HFF-Myc (cell line): ENCODE measurements at regions not wholly inside any gene's neighbourhood (a gene's known extent, or its start where the extent isn't known, plus 50 kb on each side); places are given as distances from the start of the nearest gene placed in this dataset.

Source experiments
- DNase-seq: peaks from one replicate; pipeline ENCODE4 v3.0.0-alpha.2; 2011; ENCODE audit warnings: low read depth; ENCODE audit errors: extremely low read depth
- H3K4me3 ChIP-seq: replicated peaks from 2 replicates; pipeline ENCODE4 v1.5.1; 2011; ENCODE audit warnings: low read depth, mild to moderate bottlenecking, control low read depth, low read length
- TF ChIP-seq, protein P1 (sequence below): IDR thresholded peaks from 2 replicates; pipeline ENCODE4 v1.5.1; 2012; ENCODE audit warnings: mild to moderate bottlenecking, low read depth, low read length, control low read depth; ENCODE audit errors: missing control alignments

DNA sequence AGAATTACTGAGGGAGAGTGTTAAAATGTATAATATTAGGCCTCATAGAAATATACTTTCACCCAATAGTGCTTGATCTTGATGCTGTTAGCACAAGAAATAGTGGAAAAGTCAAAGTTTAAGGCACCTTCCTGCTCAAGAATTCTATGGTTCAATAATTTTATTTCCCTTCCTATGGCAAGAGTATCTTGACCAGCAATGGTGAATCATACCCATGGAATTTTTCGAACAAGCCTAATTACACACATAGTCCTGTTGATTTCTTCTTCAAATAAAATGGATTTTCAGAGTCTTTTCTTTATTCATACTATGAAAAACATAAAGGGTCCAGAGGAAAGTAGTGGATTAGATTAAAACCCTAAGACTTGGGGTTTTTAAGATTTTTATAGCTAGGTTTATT, 810.6 kb downstream of the CDH11 start:
- H3K4me3 ChIP-seq: no peak overlapping the region
- DNase-seq: no peak
- TF ChIP-seq, protein P1, sequence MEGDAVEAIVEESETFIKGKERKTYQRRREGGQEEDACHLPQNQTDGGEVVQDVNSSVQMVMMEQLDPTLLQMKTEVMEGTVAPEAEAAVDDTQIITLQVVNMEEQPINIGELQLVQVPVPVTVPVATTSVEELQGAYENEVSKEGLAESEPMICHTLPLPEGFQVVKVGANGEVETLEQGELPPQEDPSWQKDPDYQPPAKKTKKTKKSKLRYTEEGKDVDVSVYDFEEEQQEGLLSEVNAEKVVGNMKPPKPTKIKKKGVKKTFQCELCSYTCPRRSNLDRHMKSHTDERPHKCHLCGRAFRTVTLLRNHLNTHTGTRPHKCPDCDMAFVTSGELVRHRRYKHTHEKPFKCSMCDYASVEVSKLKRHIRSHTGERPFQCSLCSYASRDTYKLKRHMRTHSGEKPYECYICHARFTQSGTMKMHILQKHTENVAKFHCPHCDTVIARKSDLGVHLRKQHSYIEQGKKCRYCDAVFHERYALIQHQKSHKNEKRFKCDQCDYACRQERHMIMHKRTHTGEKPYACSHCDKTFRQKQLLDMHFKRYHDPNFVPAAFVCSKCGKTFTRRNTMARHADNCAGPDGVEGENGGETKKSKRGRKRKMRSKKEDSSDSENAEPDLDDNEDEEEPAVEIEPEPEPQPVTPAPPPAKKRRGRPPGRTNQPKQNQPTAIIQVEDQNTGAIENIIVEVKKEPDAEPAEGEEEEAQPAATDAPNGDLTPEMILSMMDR: no peak

DNA sequence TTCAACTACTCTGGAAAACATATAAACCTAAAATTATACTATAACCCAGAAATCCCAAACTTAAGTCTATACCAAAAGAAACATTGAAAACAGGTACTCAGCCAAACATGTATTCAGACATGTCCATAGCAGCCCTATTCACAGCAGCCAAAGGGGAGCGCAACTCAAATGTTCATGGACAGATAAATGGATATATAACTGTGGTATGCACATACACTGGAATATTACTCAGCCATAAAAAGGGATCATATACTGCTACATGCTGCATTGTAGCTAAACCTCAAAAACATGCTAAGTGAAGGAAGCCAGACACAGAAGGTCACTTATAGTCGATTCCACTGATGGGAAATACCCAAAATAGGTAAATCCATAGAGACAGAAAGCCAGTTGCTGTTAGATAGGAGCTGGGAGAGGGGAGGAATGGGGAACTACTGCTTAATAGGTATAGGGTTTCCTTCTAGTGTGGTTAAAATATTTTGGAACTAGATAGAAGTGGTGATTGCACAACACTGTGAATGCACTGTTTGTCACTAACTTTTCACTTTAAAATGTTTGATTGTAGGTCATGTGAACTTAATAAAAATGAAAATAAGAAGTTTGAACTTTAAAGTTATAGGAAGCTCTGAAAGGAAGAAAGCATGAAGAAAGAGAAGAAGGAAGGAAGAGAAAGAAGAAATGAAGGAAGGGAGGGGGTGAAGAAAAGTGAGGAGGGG, 812.3 kb downstream of the CDH11 start:
- no peak for DNase-seq
- no peak overlapping the region for H3K4me3 ChIP-seq
- TF ChIP-seq, protein P1: no peak

DNA sequence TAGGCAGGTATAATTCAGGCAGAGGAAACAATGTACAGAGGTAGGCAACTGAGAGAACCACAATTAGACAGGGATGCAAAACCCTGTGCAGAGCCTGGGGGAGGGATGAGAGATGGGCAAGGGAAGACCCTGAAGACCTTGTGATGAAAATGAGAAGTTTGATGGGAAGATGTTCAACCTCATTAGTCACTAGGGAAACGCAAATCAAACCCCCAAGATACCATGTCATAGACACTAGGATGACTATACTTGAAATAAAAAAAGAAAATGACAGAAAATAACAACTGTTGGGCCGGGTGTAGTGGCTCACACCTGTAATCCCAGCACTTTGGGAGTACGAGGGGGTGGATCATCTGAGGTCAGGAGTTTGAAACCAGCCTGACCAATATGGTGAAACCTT, 813.1 kb downstream of the CDH11 start:
- H3K4me3 ChIP-seq: no peak overlapping the region
- TF ChIP-seq, protein P1: no peak
- DNase-seq: no peak

DNA sequence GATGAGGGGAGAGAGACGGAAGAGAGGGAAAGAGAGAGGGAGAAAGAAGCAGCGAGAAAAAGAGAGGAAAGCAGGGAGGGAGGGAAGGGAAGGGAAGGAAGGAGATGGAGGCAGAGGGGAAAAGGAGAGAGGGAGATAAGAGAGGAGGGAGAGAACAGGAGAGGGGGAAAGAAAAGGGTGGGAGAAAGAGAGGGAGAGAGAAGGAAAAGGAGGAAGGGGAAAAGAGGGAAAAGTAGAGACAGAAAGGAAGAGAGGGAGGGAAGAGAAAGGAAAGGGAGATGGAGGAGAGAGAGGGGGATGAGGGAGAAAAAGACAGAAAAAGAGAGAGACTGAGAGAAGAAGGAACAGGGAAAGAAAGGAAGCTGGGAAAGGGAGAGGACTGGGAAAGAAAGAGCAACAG, 814.4 kb downstream of the CDH11 start:
- no peak overlapping the region for H3K4me3 ChIP-seq
- no peak for DNase-seq
- TF ChIP-seq, protein P1: no peak

DNA sequence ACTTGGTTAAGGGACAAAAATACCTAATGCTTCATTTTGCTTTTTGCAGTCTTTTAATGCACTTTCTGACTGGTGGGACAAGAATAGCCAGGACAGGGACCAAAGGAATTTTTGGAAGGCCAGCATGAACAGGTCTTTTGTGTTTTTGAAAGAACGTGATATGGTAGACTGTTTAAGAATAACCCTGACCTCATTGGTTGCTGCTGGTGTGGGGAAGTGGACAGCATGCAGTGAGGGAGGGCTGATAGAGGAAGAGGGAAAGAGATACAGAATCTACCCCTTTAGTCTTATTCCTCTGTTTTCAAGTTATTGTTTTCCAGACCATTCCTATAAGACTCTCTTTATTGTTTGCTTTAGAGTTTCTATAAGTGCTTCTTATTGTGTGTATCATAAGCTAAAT, 816.2 kb downstream of the CDH11 start:
- no peak overlapping the region for H3K4me3 ChIP-seq
- TF ChIP-seq, protein P1: no peak
- DNase-seq: no peak

DNA sequence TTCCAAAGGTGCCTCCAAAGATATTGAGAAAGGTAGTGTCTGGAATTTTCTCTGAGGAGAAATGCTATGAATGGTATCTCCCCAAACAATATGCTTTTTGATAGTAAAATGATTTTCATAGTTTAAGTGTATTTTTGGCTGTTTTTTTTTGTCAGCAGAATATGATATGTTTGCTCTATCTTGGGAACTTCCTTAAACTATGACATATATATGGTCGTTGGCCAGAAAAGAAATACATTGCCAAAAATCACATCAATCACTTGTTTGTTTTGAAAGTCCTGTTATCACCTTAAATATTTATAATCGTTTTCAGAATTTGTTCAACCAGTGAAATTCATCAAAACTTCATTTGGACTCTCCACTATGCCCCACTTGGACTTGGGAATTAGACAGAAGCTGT, 816.9 kb downstream of the CDH11 start:
- TF ChIP-seq, protein P1: no peak
- H3K4me3 ChIP-seq: no peak overlapping the region
- DNase-seq: no peak

DNA sequence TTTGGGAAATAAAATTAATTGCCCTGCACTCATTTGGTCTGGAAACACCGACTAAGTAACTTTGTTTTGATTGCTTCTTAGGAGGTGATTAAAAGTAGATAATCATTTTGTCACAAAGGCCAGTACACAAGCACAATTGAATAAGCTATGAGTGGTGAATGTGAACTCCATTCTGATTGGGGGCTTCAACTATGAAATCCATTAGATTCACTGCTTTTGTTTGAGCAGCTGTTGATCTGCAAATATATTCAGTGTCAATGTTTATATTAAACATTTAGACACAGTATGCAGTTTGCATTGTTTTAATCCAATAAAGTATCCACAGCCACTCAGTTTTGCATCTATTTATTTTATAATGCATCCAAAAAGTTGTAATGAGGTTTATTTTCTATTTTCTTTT, 817.5 kb downstream of the CDH11 start:
- H3K4me3 ChIP-seq: no peak overlapping the region
- no peak for DNase-seq
- TF ChIP-seq, protein P1: no peak
